ENCODE measurements at regions not wholly inside any gene's neighbourhood (a gene's known extent, or its start where the extent isn't known, plus 50 kb on each side); places are given as distances from the start of the nearest gene placed in this dataset.

- TF ChIP-seq CTCF (IDR thresholded peaks at IDR 0.05; ENCODE audit: low read length) (no peak), EZH2 (IDR thresholded peaks at IDR 0.05; ENCODE audit: borderline replicate concordance, low read length) (no peak)
Measured at GRCh38 chr5:98042961-98043360, 730.5 kb upstream of the RGMB start.

All from OCI-LY1 (cell line).